H9 (cell line): ENCODE measurements at regions not wholly inside any gene's neighbourhood (a gene's known extent, or its start where the extent isn't known, plus 50 kb on each side); places are given as distances from the start of the nearest gene placed in this dataset.

Experiments
- DNase-seq: peaks from one replicate; pipeline ENCODE4 v3.0.0-alpha.2; 2017
- H2AFZ ChIP-seq: one replicate; pipeline ENCODE4 v1.6.1; 2013; ENCODE audit warnings: mild to moderate bottlenecking, low read length, control low read depth, moderate library complexity
- H2AK5ac ChIP-seq: 2 replicates; pipeline ENCODE4 v1.6.1; 2013; ENCODE audit warnings: low read length, control low read depth, mixed read lengths; ENCODE audit not compliant: insufficient read length
- H2BK120ac ChIP-seq: one replicate; pipeline ENCODE4 v1.6.1; 2013; ENCODE audit warnings: low read depth, mild to moderate bottlenecking, low read length, control low read depth, inconsistent platforms; ENCODE audit not compliant: poor library complexity, severe bottlenecking
- H2BK12ac ChIP-seq: 2 replicates; pipeline ENCODE4 v1.6.1; 2013; ENCODE audit warnings: low read length, control low read depth, mixed read lengths, low read depth; ENCODE audit not compliant: insufficient read length
- H2BK15ac ChIP-seq: 2 replicates; pipeline ENCODE4 v1.6.1; 2013; ENCODE audit warnings: low read depth, low read length, control low read depth
- H2BK20ac ChIP-seq: one replicate; pipeline ENCODE4 v1.6.1; 2013; ENCODE audit warnings: low read depth, mild to moderate bottlenecking, low read length, control low read depth, inconsistent platforms; ENCODE audit not compliant: poor library complexity, severe bottlenecking
- H2BK5ac ChIP-seq: 2 replicates; pipeline ENCODE4 v1.6.1; 2013; ENCODE audit warnings: low read length, control low read depth, mixed read lengths; ENCODE audit not compliant: insufficient read length
- H3K14ac ChIP-seq: 2 replicates; pipeline ENCODE4 v1.6.1; 2013; ENCODE audit warnings: low read length, control low read depth; ENCODE audit not compliant: insufficient read depth
- H3K18ac ChIP-seq: 2 replicates; pipeline ENCODE4 v1.6.1; 2013; ENCODE audit warnings: low read depth, mild to moderate bottlenecking, mixed read lengths, low read length, control low read depth; ENCODE audit not compliant: insufficient read length
- H3K23ac ChIP-seq: 2 replicates; pipeline ENCODE4 v1.6.1; 2013; ENCODE audit warnings: low read length, control low read depth, mixed read lengths, low read depth; ENCODE audit not compliant: insufficient read length
- H3K23me2 ChIP-seq: 2 replicates; pipeline ENCODE4 v1.6.1; 2013; ENCODE audit warnings: low read depth, mild to moderate bottlenecking, mixed read lengths, low read length, control low read depth; ENCODE audit not compliant: insufficient read length, poor library complexity, severe bottlenecking
- H3K27ac ChIP-seq: 2 replicates; pipeline ENCODE4 v1.5.1; 2013; ENCODE audit warnings: low read length, control low read depth, mixed read lengths, low read depth; ENCODE audit not compliant: insufficient read length
- H3K27me3 ChIP-seq: 2 replicates; pipeline ENCODE4 v1.6.1; 2013; ENCODE audit warnings: low read length, control low read depth, inconsistent platforms; ENCODE audit not compliant: insufficient read depth
- H3K4ac ChIP-seq: 2 replicates; pipeline ENCODE4 v1.6.1; 2013; ENCODE audit warnings: low read depth, mild to moderate bottlenecking, control low read depth, inconsistent platforms, low read length, moderate library complexity
- H3K4me1 ChIP-seq: 2 replicates; pipeline ENCODE4 v1.6.1; 2013; ENCODE audit warnings: low read length, control low read depth, inconsistent platforms; ENCODE audit not compliant: insufficient read depth
- H3K4me2 ChIP-seq: 2 replicates; pipeline ENCODE4 v1.6.1; 2013; ENCODE audit warnings: low read length, control low read depth, mixed read lengths; ENCODE audit not compliant: insufficient read length, insufficient read depth
- H3K56ac ChIP-seq: 2 replicates; pipeline ENCODE4 v1.6.1; 2013; ENCODE audit warnings: low read depth, mild to moderate bottlenecking, mixed read lengths, low read length, control low read depth; ENCODE audit not compliant: insufficient read length
- H3K79me1 ChIP-seq: 2 replicates; pipeline ENCODE4 v1.6.1; 2013; ENCODE audit warnings: low read depth, mild to moderate bottlenecking, moderate library complexity, low read length, control low read depth, inconsistent platforms; ENCODE audit not compliant: insufficient read depth, poor library complexity, severe bottlenecking
- H3K79me2 ChIP-seq: 2 replicates; pipeline ENCODE4 v1.6.1; 2013; ENCODE audit warnings: low read length, control low read depth, inconsistent platforms; ENCODE audit not compliant: insufficient read depth
- H3K9ac ChIP-seq: 2 replicates; pipeline ENCODE4 v1.6.1; 2013; ENCODE audit warnings: low read length, control low read depth, mixed read lengths; ENCODE audit not compliant: insufficient read length; ENCODE audit errors: extremely low read depth
- H3K9me3 ChIP-seq: one replicate; pipeline ENCODE4 v1.6.1; 2013; ENCODE audit warnings: low read depth, low read length, inconsistent platforms; ENCODE audit not compliant: control insufficient read depth
- H3T11ph ChIP-seq: one replicate; pipeline ENCODE4 v1.6.1; 2013; ENCODE audit warnings: mild to moderate bottlenecking, low read length, control low read depth, inconsistent platforms
- H4K20me1 ChIP-seq: one replicate; pipeline ENCODE4 v1.6.1; 2013; ENCODE audit not compliant: control insufficient read depth, insufficient read length, insufficient read depth
- H4K5ac ChIP-seq: 2 replicates; pipeline ENCODE4 v1.6.1; 2013; ENCODE audit warnings: low read depth, mild to moderate bottlenecking, mixed read lengths, low read length, control low read depth; ENCODE audit not compliant: insufficient read length
- H4K8ac ChIP-seq: replicated peaks from 2 replicates; pipeline ENCODE4 v1.6.1; 2013; ENCODE audit warnings: low read length, control low read depth, mixed read lengths, low read depth; ENCODE audit not compliant: insufficient read length
- H4K91ac ChIP-seq: 2 replicates; pipeline ENCODE4 v1.6.1; 2013; ENCODE audit warnings: low read depth, mild to moderate bottlenecking, moderate library complexity, mixed read lengths, low read length, control low read depth; ENCODE audit not compliant: insufficient read length
- H3K27ac Mint-ChIP-seq, 3 experiments: 2 replicates in 2 of 3; 3 replicates in 1 of 3; pipeline ENCODE4 v1.8.0; 2020 to 2021; ENCODE audit warnings: mixed read lengths in 3 of 3, mild to moderate bottlenecking in 1 of 3, moderate library complexity in 1 of 3
- H3K27me3 Mint-ChIP-seq: 2 replicates; pipeline ENCODE4 v1.8.0; 2021; ENCODE audit warnings: low read depth, mild to moderate bottlenecking, moderate library complexity, mixed read lengths
- H3K36me3 Mint-ChIP-seq, 3 experiments: 2 replicates in 2 of 3; 3 replicates in 1 of 3; pipeline ENCODE4 v1.8.0; 2020 to 2021; ENCODE audit warnings: low read depth in 3 of 3, mixed read lengths in 3 of 3; ENCODE audit not compliant: insufficient read depth in 1 of 3
- H3K4me1 Mint-ChIP-seq, 2 experiments: 2 replicates each; pipeline ENCODE4 v1.8.0; 2020; ENCODE audit warnings: mixed read lengths in 2 of 2
- H3K4me3 Mint-ChIP-seq, 2 experiments: 2 replicates in 1 of 2; 3 replicates in 1 of 2; pipeline ENCODE4 v1.8.0; 2020 to 2021; ENCODE audit warnings: mild to moderate bottlenecking in 2 of 2, mixed read lengths in 2 of 2, moderate library complexity in 1 of 2
- H3K9me3 Mint-ChIP-seq, 2 experiments: 2 replicates in 1 of 2; 3 replicates in 1 of 2; pipeline ENCODE4 v1.8.0; 2020; ENCODE audit warnings: mild to moderate bottlenecking in 2 of 2, mixed read lengths in 2 of 2, moderate library complexity in 1 of 2
- WGBS: extraction: QIAGEN DNeasy Blood & Tissue Kit; methylation state at CpG from one replicate; pipeline ENCODE4 v1.1.7; 2013; ENCODE audit warnings: missing lambda C conversion rate, low lambda C conversion rate, mixed read lengths; ENCODE audit not compliant: insufficient read length; ENCODE audit errors: extremely low coverage; 5-methylcytosine and 5-hydroxymethylcytosine counted together
- TF ChIP-seq, protein P1 (sequence below): fragments of 200-600 bp; sonication (generic); conservative IDR thresholded peaks from 3 replicates; pipeline ENCODE4 v1.8.0; 2021; ENCODE audit warnings: antibody characterized with exemption, mild to moderate bottlenecking

GRCh38 chrX:20434986-20435385, 168.3 kb upstream of the RPS6KA3 start:
- H2BK120ac ChIP-seq = no peak overlapping the region
- peaks cover 47 to 56% of the 10 kb centered on the region in 2 experiments for H3K9me3 Mint-ChIP-seq
- WGBS = no CpG with 5 or more reads among the region's 3 CpGs

More at GRCh38 chrX:20434986-20435385, 168.3 kb upstream of the RPS6KA3 start:
- Mint-ChIP-seq H3K27ac (no peak overlapping the region), H3K4me1 (no peaks in the 10 kb centered on the region), H3K27me3 (peaks cover 3% of the 10 kb centered on the region), H3K36me3 (no peaks in the 10 kb centered on the region), H3K4me3 (no peak overlapping the region)
- H3K9me3 ChIP-seq = peaks cover 59% of the 10 kb centered on the region
- H2BK5ac ChIP-seq = no peak overlapping the region
- H3T11ph ChIP-seq = no peak overlapping the region
- H3K9ac ChIP-seq = no peak overlapping the region
- no peaks in the 10 kb centered on the region for H3K79me1 ChIP-seq
- H2BK15ac ChIP-seq = no peak overlapping the region
- TF ChIP-seq, protein P1, sequence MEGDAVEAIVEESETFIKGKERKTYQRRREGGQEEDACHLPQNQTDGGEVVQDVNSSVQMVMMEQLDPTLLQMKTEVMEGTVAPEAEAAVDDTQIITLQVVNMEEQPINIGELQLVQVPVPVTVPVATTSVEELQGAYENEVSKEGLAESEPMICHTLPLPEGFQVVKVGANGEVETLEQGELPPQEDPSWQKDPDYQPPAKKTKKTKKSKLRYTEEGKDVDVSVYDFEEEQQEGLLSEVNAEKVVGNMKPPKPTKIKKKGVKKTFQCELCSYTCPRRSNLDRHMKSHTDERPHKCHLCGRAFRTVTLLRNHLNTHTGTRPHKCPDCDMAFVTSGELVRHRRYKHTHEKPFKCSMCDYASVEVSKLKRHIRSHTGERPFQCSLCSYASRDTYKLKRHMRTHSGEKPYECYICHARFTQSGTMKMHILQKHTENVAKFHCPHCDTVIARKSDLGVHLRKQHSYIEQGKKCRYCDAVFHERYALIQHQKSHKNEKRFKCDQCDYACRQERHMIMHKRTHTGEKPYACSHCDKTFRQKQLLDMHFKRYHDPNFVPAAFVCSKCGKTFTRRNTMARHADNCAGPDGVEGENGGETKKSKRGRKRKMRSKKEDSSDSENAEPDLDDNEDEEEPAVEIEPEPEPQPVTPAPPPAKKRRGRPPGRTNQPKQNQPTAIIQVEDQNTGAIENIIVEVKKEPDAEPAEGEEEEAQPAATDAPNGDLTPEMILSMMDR = no peak
- no peak overlapping the region for H2BK20ac ChIP-seq
- H2AFZ ChIP-seq = no peak overlapping the region
- no peak overlapping the region for H3K4ac ChIP-seq
- H4K20me1 ChIP-seq = no peaks in the 10 kb centered on the region
- H4K91ac ChIP-seq = no peak overlapping the region
- no peak overlapping the region for H3K27ac ChIP-seq
- H3K4me1 ChIP-seq = no peaks in the 10 kb centered on the region
- H3K79me2 ChIP-seq = no peaks in the 10 kb centered on the region
- H4K8ac ChIP-seq = no peak overlapping the region
- H3K27me3 ChIP-seq = no peaks in the 10 kb centered on the region
- H3K14ac ChIP-seq = no peak overlapping the region
- DNase-seq = no peak
- no peak overlapping the region for H3K18ac ChIP-seq
- H3K56ac ChIP-seq = no peak overlapping the region
- H2BK12ac ChIP-seq = no peak overlapping the region
- no peak overlapping the region for H3K23ac ChIP-seq
- no peak overlapping the region for H3K4me2 ChIP-seq
- H2AK5ac ChIP-seq = no peak overlapping the region
- no peaks in the 10 kb centered on the region for H3K23me2 ChIP-seq
- no peak overlapping the region for H4K5ac ChIP-seq
